Prostate gland (tissue), 2 donors: ENCODE measurements at regions not wholly inside any gene's neighbourhood (a gene's known extent, or its start where the extent isn't known, plus 50 kb on each side); places are given as distances from the start of the nearest gene placed in this dataset.
A peak's percentile ranks its signal among the peaks of the same experiment; 100 is the strongest.

Experiments used
- DNase-seq: peaks from one replicate; pipeline ENCODE4 v3.0.0-alpha.2; 2019; ENCODE audit warnings: low spot score
- H3K27ac ChIP-seq, 2 donors: fragments of 200-600 bp; sonication (generic); 2 replicates each; pipeline ENCODE4 v1.5.1; 2017 to 2019
- H3K27me3 ChIP-seq: fragments of 200-600 bp; sonication (generic); replicated peaks from 2 replicates; pipeline ENCODE4 v1.5.1; 2019; ENCODE audit not compliant: insufficient read depth
- H3K36me3 ChIP-seq, 2 donors: fragments of 200-600 bp; sonication (generic); 1 replicate in 1 of 2; 2 replicates in 1 of 2; pipeline versions ENCODE4 v1.5.1 to v1.8.1; 2017 to 2019
- H3K4me1 ChIP-seq: fragments of 200-600 bp; sonication (generic); replicated peaks from 2 replicates; pipeline ENCODE4 v1.5.1; 2019
- H3K4me3 ChIP-seq, 2 donors: fragments of 200-600 bp; sonication (generic); 2 replicates each; pipeline ENCODE4 v1.5.1; 2017 to 2019
- H3K9me3 ChIP-seq: fragments of 200-600 bp; sonication (generic); 2 replicates; pipeline ENCODE4 v1.5.1; 2017
- CTCF ChIP-seq, 4 experiments: fragments of 200-600 bp in 2 of 4; fragments of 450-650 bp in 2 of 4; sonication (generic) in 2 of 4; IDR thresholded peaks; 1 replicate in 3 of 4; 2 replicates in 1 of 4; pipeline ENCODE4 v1.5.1; 2016 to 2019; ENCODE audit warnings: antibody characterized with exemption in 4 of 4, mild to moderate bottlenecking in 2 of 4, moderate library complexity in 2 of 4
- POLR2A ChIP-seq: fragments of 450-650 bp; IDR thresholded peaks from one replicate; pipeline ENCODE4 v1.6.1; 2016; ENCODE audit warnings: antibody characterized with exemption, mild to moderate bottlenecking
- POLR2AphosphoS5 ChIP-seq: sonication (generic); formaldehyde crosslinking; IDR thresholded peaks from one replicate; pipeline ENCODE4 v1.6.1; 2017; ENCODE audit warnings: antibody characterized with exemption
- WGBS: methylation state at CpG from one replicate; pipeline ENCODE4 v1.1.5; 2018; 5-methylcytosine and 5-hydroxymethylcytosine counted together
- intact Hi-C: fragments of 100-400 bp; cut with DNase I; formaldehyde crosslinking; loops from one replicate; pipeline ENCODE4 v1.14.2; 2022

DNA sequence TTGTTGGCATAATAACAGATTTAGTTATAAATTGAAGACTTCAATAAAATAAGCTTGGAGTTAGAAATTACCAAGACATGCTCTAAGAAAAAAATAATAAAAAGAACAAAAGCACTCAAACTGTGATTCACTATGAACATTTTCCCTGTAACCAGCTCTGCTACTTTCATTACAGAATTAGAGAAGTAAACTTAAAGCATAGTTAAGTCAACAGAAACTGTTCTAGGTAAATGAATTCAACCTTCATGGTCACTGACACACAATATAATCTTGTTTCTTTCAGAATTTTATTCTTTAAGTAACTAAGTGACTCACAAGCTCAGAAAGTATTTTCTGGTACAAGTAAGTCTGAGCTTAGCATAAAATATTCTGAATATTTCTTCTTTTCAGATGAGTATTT, 136.3 kb downstream of the KLF5 start:
- TF ChIP-seq POLR2AphosphoS5, result peak; percentile 17
- TF ChIP-seq POLR2A, result no peak
- no peak for TF ChIP-seq CTCF (IDR thresholded peaks at IDR 0.05)
- H3K4me1 ChIP-seq, result no peaks in the 10 kb centered on the region
- no peak overlapping the region for H3K4me3 ChIP-seq
- no peaks in the 10 kb centered on the region for H3K9me3 ChIP-seq
- no peaks in the 10 kb centered on the region for H3K27me3 ChIP-seq
- intact Hi-C loops, result no loop called here
- DNase-seq, result no peak
- H3K27ac ChIP-seq, result peak overlapping the region in 1 of 2 donors; percentile 10
- H3K36me3 ChIP-seq, result no peaks in the 10 kb centered on the region

DNA sequence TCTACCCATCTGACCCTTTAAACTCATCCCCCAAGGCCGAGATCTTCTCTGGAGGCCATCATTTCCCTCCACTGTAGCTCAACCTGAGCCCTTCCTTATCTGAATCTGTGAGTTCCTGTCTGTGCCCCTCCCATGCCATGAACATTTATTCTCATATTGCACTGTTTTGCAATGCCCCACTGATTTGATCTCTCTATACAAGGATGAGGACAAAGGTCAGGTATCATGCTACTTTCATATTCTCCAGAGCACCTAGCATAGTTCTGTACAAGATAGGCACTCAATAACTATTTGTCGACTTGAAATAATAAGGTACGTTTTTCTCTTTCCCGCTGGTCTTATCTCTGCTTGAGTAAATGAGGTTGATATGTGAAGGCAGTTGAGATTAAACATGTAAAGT, 135.5 kb downstream of the KLF5 start:
- 56% methylated on average over 4 of the region's 4 CpGs for WGBS
- Histone ChIP-seq H3K4me3 (no peak overlapping the region), H3K4me1 (no peaks in the 10 kb centered on the region), H3K9me3 (no peaks in the 10 kb centered on the region), H3K36me3 (no peaks in the 10 kb centered on the region), H3K27me3 (no peaks in the 10 kb centered on the region), H3K27ac (peak overlapping the region in 1 of 2 donors; percentile 10)
- intact Hi-C loops, result no loop called here
- DNase-seq, result no peak
- no peak for TF ChIP-seq POLR2A
- TF ChIP-seq CTCF (IDR thresholded peaks at IDR 0.05), result no peak
- no peak for TF ChIP-seq POLR2AphosphoS5

DNA sequence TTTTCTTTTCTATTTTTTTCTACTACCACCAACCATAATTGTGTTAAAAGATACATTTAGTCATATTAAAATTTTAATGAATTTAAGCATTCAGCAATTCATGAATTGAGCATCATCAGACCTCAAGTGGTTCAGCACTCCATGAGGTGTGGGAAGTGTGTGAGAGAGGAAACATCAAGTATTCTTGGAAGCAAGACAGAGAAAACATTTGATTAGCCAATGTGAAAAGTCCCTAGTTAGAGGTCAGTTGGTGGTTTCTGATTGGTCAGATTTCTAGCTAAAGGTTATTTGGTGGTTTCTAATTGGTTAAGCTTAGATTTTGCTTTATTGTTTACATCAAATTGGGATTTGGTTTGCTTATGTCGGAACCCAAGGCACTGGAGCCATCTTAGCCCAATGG, 134.7 kb downstream of the KLF5 start:
- Histone ChIP-seq H3K4me1 (no peaks in the 10 kb centered on the region), H3K27ac (no peak overlapping the region), H3K36me3 (no peaks in the 10 kb centered on the region), H3K9me3 (no peaks in the 10 kb centered on the region), H3K4me3 (no peak overlapping the region), H3K27me3 (no peaks in the 10 kb centered on the region)
- WGBS, result 96% methylated on average over 1 of the region's 1 CpG
- intact Hi-C loops, result no loop called here
- TF ChIP-seq CTCF (IDR thresholded peaks at IDR 0.05) (no peak), POLR2A (no peak), POLR2AphosphoS5 (no peak)
- no peak for DNase-seq

DNA sequence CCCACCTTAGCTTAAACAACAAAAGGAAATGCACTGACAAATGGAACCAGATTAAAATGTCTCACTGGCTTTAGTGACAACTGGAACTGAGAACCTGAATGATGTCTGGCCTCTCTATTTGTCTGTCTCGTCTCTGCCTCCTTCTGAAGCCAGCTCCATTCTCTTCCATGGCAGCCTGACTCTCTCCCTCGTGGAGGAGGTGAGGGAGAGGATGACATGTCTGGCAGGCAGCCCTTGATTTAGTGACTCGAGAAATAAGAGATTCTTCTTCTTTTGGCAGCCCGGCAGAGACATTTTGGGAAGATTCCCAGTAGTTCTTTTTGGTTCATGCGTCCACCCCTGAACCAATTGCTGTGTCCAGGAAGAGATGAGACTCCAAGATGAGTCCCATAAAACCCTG, 131.7 kb downstream of the KLF5 start:
- intact Hi-C loops, result no loop called here
- H3K9me3 ChIP-seq, result no peaks in the 10 kb centered on the region
- no peak for DNase-seq
- H3K27ac ChIP-seq, result no peak overlapping the region
- H3K27me3 ChIP-seq, result no peaks in the 10 kb centered on the region
- no peaks in the 10 kb centered on the region for H3K36me3 ChIP-seq
- WGBS, result 25% methylated on average over 5 of the region's 5 CpGs
- no peak for TF ChIP-seq POLR2A
- no peak for TF ChIP-seq CTCF (IDR thresholded peaks at IDR 0.05)
- no peak for TF ChIP-seq POLR2AphosphoS5
- no peak overlapping the region for H3K4me3 ChIP-seq
- no peaks in the 10 kb centered on the region for H3K4me1 ChIP-seq

DNA sequence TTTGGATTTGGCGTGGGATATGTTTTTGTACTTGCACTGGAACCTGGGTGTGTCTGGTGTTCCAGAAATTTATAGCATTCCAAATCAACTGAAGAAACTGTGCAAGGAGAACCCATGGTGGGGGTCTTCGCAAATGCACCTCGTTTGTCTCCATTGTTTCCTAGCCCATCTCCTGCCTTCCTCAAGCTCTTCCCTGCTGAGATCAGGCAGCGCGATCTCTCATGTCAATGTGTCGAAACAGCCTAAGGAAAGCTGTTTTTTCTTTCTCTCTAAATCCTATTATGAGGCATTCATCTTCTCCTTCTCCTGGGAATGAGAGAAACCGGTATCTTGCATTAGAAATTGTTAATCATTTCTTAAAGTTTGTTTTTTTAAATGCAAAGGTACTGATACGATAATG, 131.0 kb downstream of the KLF5 start:
- no peak overlapping the region for H3K27ac ChIP-seq
- 85% methylated on average over 8 of the region's 8 CpGs for WGBS
- no peak for DNase-seq
- H3K9me3 ChIP-seq, result no peaks in the 10 kb centered on the region
- TF ChIP-seq CTCF (IDR thresholded peaks at IDR 0.05), result no peak
- no peak for TF ChIP-seq POLR2AphosphoS5
- no peak for TF ChIP-seq POLR2A
- H3K4me1 ChIP-seq, result no peaks in the 10 kb centered on the region
- no peaks in the 10 kb centered on the region for H3K27me3 ChIP-seq
- no peak overlapping the region for H3K4me3 ChIP-seq
- no peaks in the 10 kb centered on the region for H3K36me3 ChIP-seq
- intact Hi-C loops, result no loop called here
